ENCODE measurements at regions not wholly inside any gene's neighbourhood (a gene's known extent, or its start where the extent isn't known, plus 50 kb on each side); places are given as distances from the start of the nearest gene placed in this dataset.

DNA sequence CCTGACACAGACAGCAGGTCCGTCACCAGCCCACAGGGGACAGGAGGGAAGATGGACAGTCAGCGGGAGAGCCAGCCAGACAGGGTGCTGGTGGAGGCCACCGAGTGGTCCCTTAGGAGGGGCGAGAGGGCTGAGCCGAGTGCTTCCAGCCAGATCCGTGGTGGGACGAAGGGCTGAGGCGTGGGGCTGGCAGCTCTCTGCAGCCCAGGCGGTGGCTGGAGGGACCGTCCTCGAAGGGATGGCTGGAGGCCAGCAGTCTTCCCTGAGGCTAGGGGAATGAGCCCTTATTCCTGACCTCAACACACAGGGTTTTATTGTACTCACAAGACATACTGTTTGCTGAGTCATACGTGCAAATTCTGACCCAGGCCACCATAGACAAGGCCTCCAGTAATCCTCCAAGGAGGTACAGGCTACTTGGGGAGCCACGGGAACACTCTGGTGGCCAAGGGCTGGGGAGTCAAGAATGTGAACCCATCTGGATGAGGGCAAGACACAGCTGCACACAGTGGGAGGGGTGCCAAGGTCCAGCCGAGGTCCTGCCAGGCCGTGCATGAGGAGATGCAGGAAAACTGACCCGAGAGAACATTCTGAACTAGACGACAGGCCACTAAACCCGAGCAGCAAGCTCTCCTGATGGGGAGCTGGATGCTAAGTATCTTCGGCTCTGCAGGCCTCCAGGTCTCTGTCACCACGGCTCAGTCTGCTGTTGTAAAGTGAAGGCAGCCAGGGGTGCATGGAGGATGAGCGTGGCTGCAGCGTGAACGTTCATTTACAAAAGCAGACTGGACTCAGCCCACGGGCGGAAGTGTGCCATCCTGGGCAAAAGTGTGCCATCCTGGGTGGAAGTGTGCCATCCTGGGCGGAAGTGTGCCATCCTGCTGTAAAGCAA is 242.5 kb downstream of the TTLL2 start:
- TF ChIP-seq EZH2phosphoT487 (IDR thresholded peaks at IDR 0.05; ENCODE audit: borderline replicate concordance), result no peak
- TF ChIP-seq, protein P1, sequence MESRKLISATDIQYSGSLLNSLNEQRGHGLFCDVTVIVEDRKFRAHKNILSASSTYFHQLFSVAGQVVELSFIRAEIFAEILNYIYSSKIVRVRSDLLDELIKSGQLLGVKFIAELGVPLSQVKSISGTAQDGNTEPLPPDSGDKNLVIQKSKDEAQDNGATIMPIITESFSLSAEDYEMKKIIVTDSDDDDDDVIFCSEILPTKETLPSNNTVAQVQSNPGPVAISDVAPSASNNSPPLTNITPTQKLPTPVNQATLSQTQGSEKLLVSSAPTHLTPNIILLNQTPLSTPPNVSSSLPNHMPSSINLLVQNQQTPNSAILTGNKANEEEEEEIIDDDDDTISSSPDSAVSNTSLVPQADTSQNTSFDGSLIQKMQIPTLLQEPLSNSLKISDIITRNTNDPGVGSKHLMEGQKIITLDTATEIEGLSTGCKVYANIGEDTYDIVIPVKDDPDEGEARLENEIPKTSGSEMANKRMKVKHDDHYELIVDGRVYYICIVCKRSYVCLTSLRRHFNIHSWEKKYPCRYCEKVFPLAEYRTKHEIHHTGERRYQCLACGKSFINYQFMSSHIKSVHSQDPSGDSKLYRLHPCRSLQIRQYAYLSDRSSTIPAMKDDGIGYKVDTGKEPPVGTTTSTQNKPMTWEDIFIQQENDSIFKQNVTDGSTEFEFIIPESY (IDR thresholded peaks at IDR 0.05; ENCODE audit: extremely low read depth, insufficient replicate concordance, low read length), result no peak
- TF ChIP-seq, protein P2, sequence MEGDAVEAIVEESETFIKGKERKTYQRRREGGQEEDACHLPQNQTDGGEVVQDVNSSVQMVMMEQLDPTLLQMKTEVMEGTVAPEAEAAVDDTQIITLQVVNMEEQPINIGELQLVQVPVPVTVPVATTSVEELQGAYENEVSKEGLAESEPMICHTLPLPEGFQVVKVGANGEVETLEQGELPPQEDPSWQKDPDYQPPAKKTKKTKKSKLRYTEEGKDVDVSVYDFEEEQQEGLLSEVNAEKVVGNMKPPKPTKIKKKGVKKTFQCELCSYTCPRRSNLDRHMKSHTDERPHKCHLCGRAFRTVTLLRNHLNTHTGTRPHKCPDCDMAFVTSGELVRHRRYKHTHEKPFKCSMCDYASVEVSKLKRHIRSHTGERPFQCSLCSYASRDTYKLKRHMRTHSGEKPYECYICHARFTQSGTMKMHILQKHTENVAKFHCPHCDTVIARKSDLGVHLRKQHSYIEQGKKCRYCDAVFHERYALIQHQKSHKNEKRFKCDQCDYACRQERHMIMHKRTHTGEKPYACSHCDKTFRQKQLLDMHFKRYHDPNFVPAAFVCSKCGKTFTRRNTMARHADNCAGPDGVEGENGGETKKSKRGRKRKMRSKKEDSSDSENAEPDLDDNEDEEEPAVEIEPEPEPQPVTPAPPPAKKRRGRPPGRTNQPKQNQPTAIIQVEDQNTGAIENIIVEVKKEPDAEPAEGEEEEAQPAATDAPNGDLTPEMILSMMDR (IDR thresholded peaks at IDR 0.05 in 2 of 3, conservative IDR thresholded peaks at IDR 0.05 in 1 of 3; ENCODE audit: borderline replicate concordance in 1 of 3, insufficient read depth in 1 of 3, low read depth in 2 of 3, low read length in 2 of 3), result no peak
- TF ChIP-seq SIN3A (IDR thresholded peaks at IDR 0.05; ENCODE audit: low read depth), result no peak
- no peak for TF ChIP-seq POLR2A (IDR thresholded peaks at IDR 0.05; ENCODE audit: borderline replicate concordance, extremely low read depth, insufficient read depth, insufficient read length)
- TF ChIP-seq EZH2 (IDR thresholded peaks at IDR 0.05), result no peak
- no peak for TF ChIP-seq SRF (IDR thresholded peaks at IDR 0.05; ENCODE audit: low read depth)
- no peak for TF ChIP-seq ZNF274 (IDR thresholded peaks at IDR 0.05; ENCODE audit: low read depth, low read length)
- no peak for TF ChIP-seq RAD21 (IDR thresholded peaks at IDR 0.05; ENCODE audit: low read depth)
- no peak for TF ChIP-seq ELF1 (IDR thresholded peaks at IDR 0.05; ENCODE audit: borderline replicate concordance, low read depth)
- no peak for TF ChIP-seq CEBPB (IDR thresholded peaks at IDR 0.05; ENCODE audit: low read depth)
- TF ChIP-seq ZFX (IDR thresholded peaks at IDR 0.05), result no peak
- no peak for TF ChIP-seq POLR2AphosphoS5 (IDR thresholded peaks at IDR 0.05; ENCODE audit: low read depth, low read length)
- no peak for TF ChIP-seq YY1 (IDR thresholded peaks at IDR 0.05; ENCODE audit: extremely low read depth, insufficient replicate concordance, low read depth, low read length)

Data from HCT116 (cell line).